ENCODE measurements at regions not wholly inside any gene's neighbourhood (a gene's known extent, or its start where the extent isn't known, plus 50 kb on each side); places are given as distances from the start of the nearest gene placed in this dataset.

DNA sequence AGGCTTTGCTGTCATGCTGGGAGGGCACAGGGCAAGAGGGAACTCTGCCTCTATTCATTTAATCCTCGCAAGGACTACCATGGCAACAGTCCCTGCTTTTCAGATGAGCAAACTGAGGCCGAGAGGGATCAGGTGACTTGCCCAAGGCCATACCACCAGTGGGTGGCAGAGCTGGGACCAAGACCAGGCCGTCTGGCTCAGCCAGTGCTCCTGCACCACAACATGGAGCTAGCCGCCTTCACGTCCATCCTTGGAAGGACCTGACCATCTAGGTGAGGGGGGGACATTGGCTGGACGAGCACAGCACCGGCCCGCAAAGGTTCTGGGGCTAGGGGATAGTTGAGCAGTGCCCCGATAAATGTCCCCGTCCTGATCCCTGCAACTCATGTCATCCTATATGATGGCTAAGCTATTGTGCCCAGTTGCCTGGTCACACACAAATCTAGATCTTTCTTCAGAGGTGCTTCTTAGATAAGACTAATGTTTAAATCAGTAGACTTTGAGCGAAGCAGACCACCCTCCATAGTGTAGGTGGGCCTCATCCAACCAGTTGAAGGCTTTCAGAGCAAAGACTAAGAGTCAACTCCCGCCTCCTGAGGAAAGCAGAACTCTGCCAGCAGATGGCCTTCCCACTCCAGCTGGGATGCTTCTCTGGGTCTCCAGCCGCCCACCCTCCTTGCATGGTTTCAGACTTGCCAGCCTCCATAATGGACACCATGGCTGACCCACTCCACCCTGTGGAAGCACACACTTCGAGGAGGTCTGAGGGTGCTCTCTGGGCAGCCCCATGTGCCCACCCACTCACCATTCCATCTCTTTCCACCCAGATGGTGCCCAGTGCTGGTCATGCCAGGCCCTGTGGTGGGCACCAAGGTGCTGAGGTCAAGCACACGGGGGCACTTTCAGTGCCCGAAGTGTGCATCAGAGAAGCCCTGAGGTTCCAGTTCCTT lies 214.8 kb upstream of the RAB6C start:
- TF ChIP-seq POLR2AphosphoS5 (IDR thresholded peaks at IDR 0.05; ENCODE audit: low read depth) (no peak), GABPA (IDR thresholded peaks at IDR 0.05; ENCODE audit: low read depth) (no peak), SPI1 (IDR thresholded peaks at IDR 0.05; ENCODE audit: borderline replicate concordance, low read depth) (no peak)
- TF ChIP-seq, protein P1, sequence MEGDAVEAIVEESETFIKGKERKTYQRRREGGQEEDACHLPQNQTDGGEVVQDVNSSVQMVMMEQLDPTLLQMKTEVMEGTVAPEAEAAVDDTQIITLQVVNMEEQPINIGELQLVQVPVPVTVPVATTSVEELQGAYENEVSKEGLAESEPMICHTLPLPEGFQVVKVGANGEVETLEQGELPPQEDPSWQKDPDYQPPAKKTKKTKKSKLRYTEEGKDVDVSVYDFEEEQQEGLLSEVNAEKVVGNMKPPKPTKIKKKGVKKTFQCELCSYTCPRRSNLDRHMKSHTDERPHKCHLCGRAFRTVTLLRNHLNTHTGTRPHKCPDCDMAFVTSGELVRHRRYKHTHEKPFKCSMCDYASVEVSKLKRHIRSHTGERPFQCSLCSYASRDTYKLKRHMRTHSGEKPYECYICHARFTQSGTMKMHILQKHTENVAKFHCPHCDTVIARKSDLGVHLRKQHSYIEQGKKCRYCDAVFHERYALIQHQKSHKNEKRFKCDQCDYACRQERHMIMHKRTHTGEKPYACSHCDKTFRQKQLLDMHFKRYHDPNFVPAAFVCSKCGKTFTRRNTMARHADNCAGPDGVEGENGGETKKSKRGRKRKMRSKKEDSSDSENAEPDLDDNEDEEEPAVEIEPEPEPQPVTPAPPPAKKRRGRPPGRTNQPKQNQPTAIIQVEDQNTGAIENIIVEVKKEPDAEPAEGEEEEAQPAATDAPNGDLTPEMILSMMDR (IDR thresholded peaks at IDR 0.05; ENCODE audit: insufficient read depth, low read length) = no peak
- TF ChIP-seq, protein P2, sequence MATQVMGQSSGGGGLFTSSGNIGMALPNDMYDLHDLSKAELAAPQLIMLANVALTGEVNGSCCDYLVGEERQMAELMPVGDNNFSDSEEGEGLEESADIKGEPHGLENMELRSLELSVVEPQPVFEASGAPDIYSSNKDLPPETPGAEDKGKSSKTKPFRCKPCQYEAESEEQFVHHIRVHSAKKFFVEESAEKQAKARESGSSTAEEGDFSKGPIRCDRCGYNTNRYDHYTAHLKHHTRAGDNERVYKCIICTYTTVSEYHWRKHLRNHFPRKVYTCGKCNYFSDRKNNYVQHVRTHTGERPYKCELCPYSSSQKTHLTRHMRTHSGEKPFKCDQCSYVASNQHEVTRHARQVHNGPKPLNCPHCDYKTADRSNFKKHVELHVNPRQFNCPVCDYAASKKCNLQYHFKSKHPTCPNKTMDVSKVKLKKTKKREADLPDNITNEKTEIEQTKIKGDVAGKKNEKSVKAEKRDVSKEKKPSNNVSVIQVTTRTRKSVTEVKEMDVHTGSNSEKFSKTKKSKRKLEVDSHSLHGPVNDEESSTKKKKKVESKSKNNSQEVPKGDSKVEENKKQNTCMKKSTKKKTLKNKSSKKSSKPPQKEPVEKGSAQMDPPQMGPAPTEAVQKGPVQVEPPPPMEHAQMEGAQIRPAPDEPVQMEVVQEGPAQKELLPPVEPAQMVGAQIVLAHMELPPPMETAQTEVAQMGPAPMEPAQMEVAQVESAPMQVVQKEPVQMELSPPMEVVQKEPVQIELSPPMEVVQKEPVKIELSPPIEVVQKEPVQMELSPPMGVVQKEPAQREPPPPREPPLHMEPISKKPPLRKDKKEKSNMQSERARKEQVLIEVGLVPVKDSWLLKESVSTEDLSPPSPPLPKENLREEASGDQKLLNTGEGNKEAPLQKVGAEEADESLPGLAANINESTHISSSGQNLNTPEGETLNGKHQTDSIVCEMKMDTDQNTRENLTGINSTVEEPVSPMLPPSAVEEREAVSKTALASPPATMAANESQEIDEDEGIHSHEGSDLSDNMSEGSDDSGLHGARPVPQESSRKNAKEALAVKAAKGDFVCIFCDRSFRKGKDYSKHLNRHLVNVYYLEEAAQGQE (IDR thresholded peaks at IDR 0.05; ENCODE audit: insufficient replicate concordance, low read depth) = no peak
- Histone ChIP-seq H3K27me3 (ENCODE audit: insufficient read depth, poor library complexity, severe bottlenecking) (no peaks in the 10 kb centered on the region), H3K27ac (replicated peaks) (no peak overlapping the region), H3K4me3 (replicated peaks; ENCODE audit: insufficient read depth, low read length) (no peak overlapping the region)
- DNase-seq (ENCODE audit: low read depth in 1 of 2, low spot score in 1 of 2) = no peak

GRCh38 chr2:129765326-129765677 lies 214.2 kb upstream of the RAB6C start:
- Histone ChIP-seq H3K27me3 (ENCODE audit: insufficient read depth, poor library complexity, severe bottlenecking) (no peaks in the 10 kb centered on the region), H3K27ac (replicated peaks) (no peak overlapping the region), H3K4me3 (replicated peaks; ENCODE audit: insufficient read depth, low read length) (no peak overlapping the region)
- TF ChIP-seq GABPA (IDR thresholded peaks at IDR 0.05; ENCODE audit: low read depth) (no peak), POLR2AphosphoS5 (IDR thresholded peaks at IDR 0.05; ENCODE audit: low read depth) (no peak), SPI1 (IDR thresholded peaks at IDR 0.05; ENCODE audit: borderline replicate concordance, low read depth) (no peak)
- TF ChIP-seq, protein P2 (IDR thresholded peaks at IDR 0.05; ENCODE audit: insufficient replicate concordance, low read depth) = no peak
- TF ChIP-seq, protein P1 (IDR thresholded peaks at IDR 0.05; ENCODE audit: insufficient read depth, low read length) = no peak
- no peak for DNase-seq (ENCODE audit: low read depth in 1 of 2, low spot score in 1 of 2)

DNA sequence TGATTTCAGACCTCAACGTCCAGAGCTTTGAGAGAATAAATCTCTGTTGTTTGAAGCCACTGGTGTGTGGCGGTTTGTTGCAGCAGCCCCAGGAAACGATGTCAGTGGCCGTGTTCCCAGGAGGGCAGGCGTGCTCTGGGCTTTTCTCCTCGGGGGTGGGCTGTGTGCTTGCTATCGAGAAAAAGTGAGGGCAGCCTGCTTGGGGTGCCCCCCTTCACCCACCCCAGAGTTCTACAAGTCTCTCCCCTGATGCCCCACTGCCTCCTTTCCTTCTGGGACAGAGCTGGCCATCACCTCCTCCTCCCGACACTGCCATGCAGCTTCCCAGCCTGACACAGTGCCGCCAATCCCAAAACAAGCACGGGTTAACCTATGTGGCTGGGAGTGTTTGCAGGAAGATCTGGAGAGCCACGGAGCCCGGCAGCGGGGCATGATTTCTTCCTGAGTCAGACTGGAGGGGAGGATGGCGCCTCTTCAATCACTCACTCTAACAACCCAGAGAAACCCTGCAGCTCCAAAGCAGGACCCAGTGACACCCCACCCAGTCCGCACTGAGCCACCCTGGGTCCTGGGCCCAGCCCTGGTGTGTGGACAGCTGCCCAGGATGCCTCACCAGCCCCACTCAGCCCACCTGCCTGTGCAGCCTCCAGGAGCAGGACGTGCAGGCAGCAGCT lies 213.7 kb upstream of the RAB6C start:
- Histone ChIP-seq H3K4me3 (replicated peaks; ENCODE audit: insufficient read depth, low read length) (no peak overlapping the region), H3K27me3 (ENCODE audit: insufficient read depth, poor library complexity, severe bottlenecking) (no peaks in the 10 kb centered on the region), H3K27ac (replicated peaks) (no peak overlapping the region)
- TF ChIP-seq, protein P2 (IDR thresholded peaks at IDR 0.05; ENCODE audit: insufficient replicate concordance, low read depth) = no peak
- no peak for TF ChIP-seq GABPA (IDR thresholded peaks at IDR 0.05; ENCODE audit: low read depth)
- no peak for TF ChIP-seq POLR2AphosphoS5 (IDR thresholded peaks at IDR 0.05; ENCODE audit: low read depth)
- TF ChIP-seq, protein P1 (IDR thresholded peaks at IDR 0.05; ENCODE audit: insufficient read depth, low read length) = no peak
- no peak for TF ChIP-seq SPI1 (IDR thresholded peaks at IDR 0.05; ENCODE audit: borderline replicate concordance, low read depth)
- no peak for DNase-seq (ENCODE audit: low read depth in 1 of 2, low spot score in 1 of 2)

Data from HL-60 (cell line).